Astrocyte of the cerebellum (primary cell): ENCODE measurements at regions not wholly inside any gene's neighbourhood (a gene's known extent, or its start where the extent isn't known, plus 50 kb on each side); places are given as distances from the start of the nearest gene placed in this dataset.

Experiments used
- DNase-seq: peaks from one replicate; pipeline ENCODE4 v3.0.0-alpha.2; 2011; ENCODE audit warnings: low read depth
- H3K4me3 ChIP-seq: 2 replicates; pipeline ENCODE4 v1.5.1; 2011; ENCODE audit warnings: mild to moderate bottlenecking, low read depth, low read length, moderate library complexity
- CTCF ChIP-seq: IDR thresholded peaks from 2 replicates; pipeline ENCODE4 v1.5.1; 2012; ENCODE audit warnings: low read length, low read depth, moderate library complexity, mild to moderate bottlenecking; ENCODE audit errors: missing control alignments
- in situ Hi-C: cut with HindIII; loops from 2 replicates; pipeline ENCODE4 v1.10.0; 2017; ENCODE audit warnings: low sequenced_read_pairs

- no peak for TF ChIP-seq CTCF
- in situ Hi-C loops, result no loop called here
These were observed 454.4 kb upstream of the FAT1 start for GRCh38 chr4:187178084-187178483.

GRCh38 chr4:187178587-187178986, 454.9 kb upstream of the FAT1 start:
- no peak for DNase-seq
- no peak for TF ChIP-seq CTCF
- in situ Hi-C loops, result no loop called here
- H3K4me3 ChIP-seq, result no peak overlapping the region

More at GRCh38 chr4:187178084-187178483, 454.4 kb upstream of the FAT1 start:
- DNase-seq, result no peak
- no peak overlapping the region for H3K4me3 ChIP-seq

- no peak for TF ChIP-seq CTCF
- DNase-seq, result no peak
- H3K4me3 ChIP-seq, result no peak overlapping the region
- in situ Hi-C loops, result no loop called here
These were observed 455.7 kb upstream of the FAT1 start for GRCh38 chr4:187179086-187180058.

- TF ChIP-seq CTCF, result no peak
- in situ Hi-C loops, result no loop called here
- no peak for DNase-seq
- H3K4me3 ChIP-seq, result no peak overlapping the region
These were observed 457.4 kb upstream of the FAT1 start for GRCh38 chr4:187181054-187181453.

- no peak overlapping the region for H3K4me3 ChIP-seq
- DNase-seq, result peak; percentile 88
- TF ChIP-seq CTCF, result no peak
- in situ Hi-C loops, result no loop called here
These were observed 459.7 kb upstream of the FAT1 start for GRCh38 chr4:187183346-187183745.

- TF ChIP-seq CTCF, result no peak
- H3K4me3 ChIP-seq, result no peak overlapping the region
- in situ Hi-C loops, result no loop called here
- no peak for DNase-seq
These were observed 460.2 kb upstream of the FAT1 start for GRCh38 chr4:187183826-187184225.
